GM19452 (cell line): ENCODE measurements at regions not wholly inside any gene's neighbourhood (a gene's known extent, or its start where the extent isn't known, plus 50 kb on each side); places are given as distances from the start of the nearest gene placed in this dataset.

ENCODE experiments used
- ATAC-seq: cut with Tn5 transposase; IDR thresholded peaks from one replicate; pipeline ENCODE4 v1.9.1; 2021; ENCODE audit not compliant: unreplicated experiment

DNA sequence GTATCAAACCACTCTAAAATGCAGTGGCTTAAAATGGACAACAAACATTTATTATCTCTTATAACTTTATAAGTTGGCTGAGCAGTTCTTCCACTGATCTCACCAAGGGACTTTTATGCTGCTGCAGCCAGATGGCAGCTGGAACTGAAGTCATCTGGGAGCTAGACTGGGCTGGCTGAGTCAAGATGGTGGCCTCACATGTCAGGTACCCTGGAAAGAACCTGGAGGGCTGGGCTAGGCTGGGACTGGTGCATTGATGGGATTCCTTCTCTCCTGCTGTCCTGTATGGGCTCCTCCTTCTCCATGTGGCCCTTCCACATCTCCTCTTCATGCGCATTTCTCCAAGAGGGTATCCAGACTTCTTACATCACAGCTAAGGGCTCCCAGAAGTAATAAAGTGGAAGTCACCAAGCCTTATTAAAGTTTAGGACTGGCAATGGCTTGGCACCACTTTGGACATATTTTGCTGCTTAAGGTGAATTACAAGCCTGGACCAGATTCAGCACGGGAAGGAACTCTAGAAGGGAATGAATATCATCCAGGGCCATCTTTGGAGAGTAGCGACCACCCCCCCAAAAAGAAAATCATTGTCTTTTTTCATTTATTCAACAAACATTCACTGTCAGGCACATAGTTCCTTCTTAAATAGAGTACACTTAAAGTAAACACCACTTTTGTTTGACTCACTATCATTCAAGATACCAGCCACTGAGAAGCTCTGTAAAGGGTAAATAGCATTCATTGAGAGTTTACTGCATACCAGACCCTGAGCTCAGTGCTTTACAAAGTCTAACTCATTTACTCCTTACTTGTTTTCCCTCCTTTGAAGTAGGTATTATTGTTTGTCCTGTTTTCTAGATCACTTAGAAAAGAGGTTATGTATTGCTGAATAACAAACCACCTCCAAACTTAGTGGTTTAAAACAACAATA, 138.0 kb downstream of the ZFP36L2 start:
- no peak for ATAC-seq

GRCh38 chr2:43087413-43087812, 139.0 kb downstream of the ZFP36L2 start:
- ATAC-seq, result no peak

DNA sequence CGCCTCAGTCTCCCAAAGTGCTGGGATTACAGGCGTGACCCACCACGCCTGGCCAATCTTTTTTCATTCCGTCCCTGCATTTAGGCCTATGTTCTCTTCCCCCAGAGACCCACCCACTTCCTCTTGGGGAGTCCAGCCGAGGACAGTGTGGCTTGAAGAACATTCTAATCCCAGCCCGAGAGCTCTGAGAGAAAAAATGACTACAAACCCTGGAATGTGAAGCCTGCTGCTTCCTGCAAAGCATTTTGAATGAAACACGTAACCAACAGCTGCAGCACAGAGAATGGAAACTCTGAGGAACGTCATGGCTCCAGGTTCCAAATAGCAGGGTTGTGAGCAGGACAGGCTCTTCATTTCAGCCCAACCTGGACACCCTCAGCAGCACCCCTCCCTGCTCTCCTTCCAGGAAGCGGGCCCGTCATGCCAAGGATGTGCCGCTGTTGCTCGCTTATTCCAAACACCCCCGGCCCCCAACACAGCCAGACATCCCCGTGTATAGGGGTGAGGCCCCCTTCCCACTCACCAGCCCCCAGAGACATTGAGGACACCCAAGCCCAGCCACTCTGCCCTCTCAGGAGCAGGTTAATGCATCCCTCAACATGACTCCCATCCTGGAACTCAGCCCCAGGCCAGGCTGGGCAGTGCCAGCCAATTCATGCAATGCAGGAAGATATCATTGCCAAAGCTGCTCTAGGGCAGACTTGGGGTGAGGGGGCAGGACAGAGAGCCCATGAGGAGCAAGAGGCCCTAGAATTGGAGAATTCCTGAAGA, 139.8 kb downstream of the ZFP36L2 start:
- ATAC-seq, result no peak

- ATAC-seq, result no peak
Observed at GRCh38 chr2:43085929-43086328, 140.5 kb downstream of the ZFP36L2 start.

DNA sequence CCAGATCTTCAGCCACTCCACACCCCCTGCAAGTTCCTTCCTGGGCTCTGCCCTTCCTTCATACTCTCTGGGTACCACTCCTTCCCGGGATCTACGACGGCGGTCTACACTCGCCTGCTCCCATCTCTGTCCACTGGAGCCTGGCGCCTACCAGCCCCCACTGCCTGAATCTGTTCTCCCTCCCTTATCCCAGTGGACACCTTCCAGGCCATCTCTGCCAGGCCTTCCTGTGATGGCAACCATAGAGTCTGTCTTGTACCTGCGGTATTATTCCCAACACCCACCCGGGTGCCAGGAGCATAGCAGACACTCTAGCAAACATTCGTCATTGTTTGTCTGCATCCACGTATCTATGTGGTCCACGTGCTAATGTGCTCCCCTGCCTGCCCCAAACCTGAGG, 140.9 kb downstream of the ZFP36L2 start:
- ATAC-seq, result no peak

DNA sequence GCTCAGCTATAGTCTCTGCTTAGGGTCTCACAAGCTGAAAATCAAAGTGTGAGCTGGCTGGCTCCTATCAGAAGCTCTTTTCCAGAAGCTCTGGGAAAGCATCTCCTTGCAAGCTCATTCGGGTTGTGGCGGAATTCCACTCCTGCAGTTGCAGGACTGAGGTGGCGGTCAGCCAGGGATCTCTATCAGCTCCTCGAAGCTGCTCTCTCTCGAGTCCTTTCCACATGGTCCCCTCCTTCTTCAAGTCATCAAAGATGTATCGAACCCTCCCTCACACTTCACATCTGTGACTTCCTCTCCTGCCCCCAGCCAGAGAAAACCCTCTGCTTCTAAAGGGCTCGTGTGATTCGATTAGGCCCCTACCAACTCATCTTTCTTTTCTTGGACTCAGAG, 141.7 kb downstream of the ZFP36L2 start:
- ATAC-seq, result no peak

DNA sequence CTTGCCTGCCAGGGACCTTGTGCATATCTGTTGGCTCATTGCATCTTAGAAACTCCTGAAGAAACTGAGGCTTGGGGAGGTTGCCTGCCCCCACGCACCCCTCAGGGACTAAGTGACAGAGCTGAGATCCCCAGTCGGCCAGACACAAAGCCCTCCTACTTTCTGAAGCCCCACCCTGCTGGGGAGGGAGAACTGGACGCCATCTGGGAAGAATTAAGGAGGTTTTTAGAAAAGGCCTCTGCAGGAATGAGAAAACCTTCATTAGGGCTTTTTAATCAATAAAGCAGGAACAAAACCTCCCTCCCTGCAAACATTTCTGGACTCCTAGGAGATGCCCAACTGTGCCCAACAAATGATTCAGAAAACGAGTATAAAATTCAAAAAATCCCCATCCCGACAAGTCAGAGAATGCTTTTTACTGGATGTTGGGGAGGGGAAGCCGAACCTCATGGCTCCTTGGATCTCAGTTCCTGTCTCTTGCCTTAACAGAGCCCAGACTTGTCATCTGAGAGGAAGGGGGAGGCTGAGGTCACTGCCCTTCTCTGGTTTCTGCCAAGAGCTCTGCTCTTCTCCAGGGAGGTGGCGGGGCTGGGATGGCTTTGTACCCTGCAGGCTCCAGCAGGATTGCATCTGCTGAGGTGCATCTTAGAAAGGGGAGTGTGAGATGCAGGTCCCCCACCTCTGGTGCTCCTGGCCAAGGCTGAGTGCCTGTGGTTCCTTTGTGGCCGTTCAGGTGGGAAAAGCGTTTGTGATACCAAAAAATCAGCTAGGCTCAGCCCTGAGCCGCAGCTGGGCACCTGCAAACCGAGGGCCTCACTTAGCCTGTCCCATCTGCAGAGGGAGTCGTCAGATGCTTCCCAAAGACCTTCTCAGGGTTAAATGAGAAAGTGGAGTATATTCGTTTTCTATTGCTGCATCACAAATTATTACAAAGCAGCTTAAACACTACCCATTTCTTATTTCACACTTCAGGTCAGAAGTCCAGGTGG, 142.4 kb downstream of the ZFP36L2 start:
- no peak for ATAC-seq

GRCh38 chr2:43082903-43083677, 143.3 kb downstream of the ZFP36L2 start:
- no peak for ATAC-seq

DNA sequence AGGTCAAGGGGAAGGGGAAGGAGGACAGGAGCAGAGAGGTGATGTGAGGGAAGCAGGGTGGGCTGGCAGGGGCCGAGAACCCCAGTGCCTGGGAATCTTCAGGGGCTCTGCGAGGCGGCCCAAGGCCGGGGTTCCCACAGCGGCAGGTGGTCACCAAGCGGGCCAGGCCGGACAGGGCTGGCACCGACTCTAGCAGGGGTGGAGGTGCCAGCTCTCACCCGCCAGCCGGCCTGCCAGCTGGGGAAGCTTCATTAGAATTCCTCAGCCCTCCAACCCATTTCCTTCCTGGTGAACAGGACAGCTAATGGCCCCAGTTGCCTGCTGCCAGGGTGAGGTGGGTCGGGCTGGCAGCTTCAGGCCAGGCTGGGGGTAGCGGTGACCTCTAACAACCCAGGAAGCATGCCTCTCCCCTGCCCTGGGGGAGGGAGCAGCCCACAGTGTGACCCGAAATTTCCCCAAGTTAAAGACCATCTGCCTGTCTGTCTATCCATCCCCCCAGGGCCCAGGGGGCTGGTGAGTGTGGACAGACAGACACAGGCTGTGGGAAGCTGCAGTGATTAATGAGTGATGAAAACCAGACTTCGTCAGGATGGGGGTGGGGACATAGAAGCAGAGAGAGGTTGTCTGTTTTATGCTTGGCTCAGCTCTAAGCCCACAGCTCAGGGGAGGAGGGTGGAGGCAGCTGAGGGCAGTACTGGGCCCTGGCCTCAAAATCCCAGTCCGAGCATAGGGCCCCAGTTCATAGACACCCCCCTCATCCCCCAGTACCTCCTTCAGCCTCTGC, 144.1 kb downstream of the ZFP36L2 start:
- no peak for ATAC-seq

DNA sequence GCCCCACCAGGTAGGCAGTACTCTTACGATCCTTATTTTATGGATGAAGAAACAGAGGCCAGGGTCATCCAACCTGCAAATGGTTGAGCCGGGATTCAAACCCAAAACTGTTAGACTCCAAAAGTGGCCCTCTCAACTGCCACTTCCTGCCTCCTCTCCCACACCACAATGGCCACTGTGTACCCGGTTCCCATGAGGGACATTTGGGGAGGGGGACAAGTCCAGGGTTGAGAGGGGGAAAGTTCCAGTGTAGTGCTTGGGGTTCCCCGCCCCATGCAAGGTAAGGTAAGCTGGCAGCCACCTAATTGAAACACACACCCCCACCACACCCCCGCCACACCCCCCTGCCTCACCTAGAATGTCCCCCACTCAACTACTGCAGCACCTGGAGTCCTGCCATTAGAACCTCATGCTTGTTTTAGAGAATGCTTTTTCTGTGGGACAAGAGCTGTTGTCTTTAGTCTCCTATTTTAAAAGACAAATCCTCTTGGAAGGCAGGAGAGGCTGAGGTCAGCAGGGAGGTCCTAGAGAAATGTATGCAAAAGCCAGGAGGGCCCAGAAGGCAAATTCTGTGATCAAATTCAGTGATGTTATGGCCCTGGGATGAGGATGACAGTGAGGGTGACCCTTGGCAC, 145.2 kb downstream of the ZFP36L2 start:
- no peak for ATAC-seq

DNA sequence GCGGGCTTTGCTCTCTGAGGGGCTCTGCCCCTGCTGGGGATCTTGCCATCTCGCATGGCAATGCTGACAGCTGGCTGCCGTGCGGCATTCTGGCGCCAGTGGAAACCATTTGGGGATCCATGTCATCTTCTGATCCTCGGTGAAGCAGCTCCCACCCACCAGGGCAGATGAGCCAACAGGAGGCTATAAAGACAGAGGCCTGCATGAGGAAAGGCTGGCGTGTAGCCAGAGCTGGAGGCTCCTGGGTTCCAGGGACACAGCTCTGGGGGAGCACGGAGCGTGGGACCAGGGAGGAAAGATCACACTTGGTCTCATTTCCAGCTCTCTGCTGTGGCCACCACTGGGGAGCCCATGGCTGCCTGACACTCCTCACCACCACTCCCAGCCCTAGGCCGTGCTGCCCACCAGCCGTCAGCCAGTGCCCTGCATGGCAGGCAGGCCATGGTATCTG, 145.8 kb downstream of the ZFP36L2 start:
- no peak for ATAC-seq

GRCh38 chr2:43078781-43079755, 147.3 kb downstream of the ZFP36L2 start:
- ATAC-seq, result no peak

DNA sequence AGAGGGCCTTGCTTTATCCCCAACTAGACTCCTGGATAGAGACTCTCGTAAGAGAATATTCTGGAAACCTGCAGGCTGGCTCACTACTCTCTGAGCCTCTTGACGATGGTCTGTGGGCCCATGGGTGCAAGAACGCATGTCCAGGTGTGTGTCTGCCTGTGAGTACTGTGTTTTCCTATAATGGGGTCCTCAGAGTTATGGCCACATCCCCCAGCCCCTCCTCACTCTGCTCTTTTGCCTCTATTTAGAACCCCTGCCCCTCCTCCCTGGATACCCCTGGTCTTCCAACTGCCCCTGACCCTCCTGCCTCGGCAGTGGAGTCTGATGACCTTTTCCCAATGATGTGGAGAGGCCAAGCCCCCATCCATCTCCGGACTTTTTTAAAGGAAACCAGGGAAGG, 148.1 kb downstream of the ZFP36L2 start:
- ATAC-seq, result no peak

- no peak for ATAC-seq
Observed at GRCh38 chr2:43077876-43078275, 148.5 kb downstream of the ZFP36L2 start.

- ATAC-seq, result no peak
Observed at GRCh38 chr2:43076676-43077075, 149.7 kb downstream of the ZFP36L2 start.

DNA sequence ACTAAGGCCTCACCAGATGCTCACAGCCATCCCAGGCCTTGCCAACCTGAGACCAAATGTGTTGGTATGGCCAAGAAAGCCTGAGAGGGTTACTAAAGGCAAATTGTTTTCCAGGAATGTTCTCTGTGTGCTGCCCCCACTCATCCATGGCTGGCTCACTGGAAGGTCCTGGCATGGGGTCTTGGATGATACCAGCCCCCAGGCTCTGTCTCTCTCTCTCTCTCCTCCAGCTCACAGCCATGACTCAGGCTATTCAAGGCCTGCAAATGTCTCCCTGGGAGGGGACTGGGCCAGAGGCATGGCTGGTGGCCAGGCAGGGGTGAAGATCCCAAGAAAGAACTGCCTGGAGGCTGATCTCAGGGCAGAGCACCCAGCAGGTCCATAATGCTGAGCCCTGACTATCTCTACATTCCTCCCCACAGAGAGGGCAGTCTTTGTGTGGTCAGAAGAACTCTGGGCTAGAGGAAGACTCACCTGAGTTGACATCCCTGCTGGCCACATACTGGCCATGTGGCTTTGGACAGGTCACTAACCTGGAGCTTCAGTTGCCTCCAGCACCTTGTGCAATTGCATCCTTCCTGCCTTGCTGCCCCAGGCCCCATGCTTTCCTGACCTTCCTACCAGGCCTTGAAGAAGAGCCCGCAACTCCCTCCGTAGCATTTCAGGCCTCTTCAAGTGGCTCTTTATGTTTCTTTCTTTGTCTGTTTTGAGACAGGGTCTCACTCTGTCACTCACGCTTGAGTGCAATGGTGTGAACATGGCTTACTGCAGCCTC, 150.4 kb downstream of the ZFP36L2 start:
- no peak for ATAC-seq

- ATAC-seq, result no peak
Observed at GRCh38 chr2:43075054-43075593, 151.3 kb downstream of the ZFP36L2 start.
